ENCODE measurements at regions not wholly inside any gene's neighbourhood (a gene's known extent, or its start where the extent isn't known, plus 50 kb on each side); places are given as distances from the start of the nearest gene placed in this dataset.

- no peak overlapping the region for H3K4me3 ChIP-seq (ENCODE audit: low read depth, low read length)
- DNase-seq (ENCODE audit: low read depth), result no peak
- H3K36me3 ChIP-seq (ENCODE audit: control insufficient read depth, insufficient read depth, low read length), result no peaks in the 10 kb centered on the region
- TF ChIP-seq, protein P1, sequence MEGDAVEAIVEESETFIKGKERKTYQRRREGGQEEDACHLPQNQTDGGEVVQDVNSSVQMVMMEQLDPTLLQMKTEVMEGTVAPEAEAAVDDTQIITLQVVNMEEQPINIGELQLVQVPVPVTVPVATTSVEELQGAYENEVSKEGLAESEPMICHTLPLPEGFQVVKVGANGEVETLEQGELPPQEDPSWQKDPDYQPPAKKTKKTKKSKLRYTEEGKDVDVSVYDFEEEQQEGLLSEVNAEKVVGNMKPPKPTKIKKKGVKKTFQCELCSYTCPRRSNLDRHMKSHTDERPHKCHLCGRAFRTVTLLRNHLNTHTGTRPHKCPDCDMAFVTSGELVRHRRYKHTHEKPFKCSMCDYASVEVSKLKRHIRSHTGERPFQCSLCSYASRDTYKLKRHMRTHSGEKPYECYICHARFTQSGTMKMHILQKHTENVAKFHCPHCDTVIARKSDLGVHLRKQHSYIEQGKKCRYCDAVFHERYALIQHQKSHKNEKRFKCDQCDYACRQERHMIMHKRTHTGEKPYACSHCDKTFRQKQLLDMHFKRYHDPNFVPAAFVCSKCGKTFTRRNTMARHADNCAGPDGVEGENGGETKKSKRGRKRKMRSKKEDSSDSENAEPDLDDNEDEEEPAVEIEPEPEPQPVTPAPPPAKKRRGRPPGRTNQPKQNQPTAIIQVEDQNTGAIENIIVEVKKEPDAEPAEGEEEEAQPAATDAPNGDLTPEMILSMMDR (IDR thresholded peaks at IDR 0.05; ENCODE audit: insufficient read depth, low read length, poor library complexity, severe bottlenecking), result no peak
- H3K27me3 ChIP-seq (ENCODE audit: control insufficient read depth, insufficient read depth, low read length), result no peaks in the 10 kb centered on the region
These were observed 126.0 kb upstream of the GUCY1A1 start for GRCh38 chr4:155540698-155541097.

GRCh38 chr4:155539746-155540145 is 126.9 kb upstream of the GUCY1A1 start:
- H3K4me3 ChIP-seq (ENCODE audit: low read depth, low read length), result no peak overlapping the region
- DNase-seq (ENCODE audit: low read depth), result no peak
- H3K36me3 ChIP-seq (ENCODE audit: control insufficient read depth, insufficient read depth, low read length), result no peaks in the 10 kb centered on the region
- no peaks in the 10 kb centered on the region for H3K27me3 ChIP-seq (ENCODE audit: control insufficient read depth, insufficient read depth, low read length)
- TF ChIP-seq, protein P1 (IDR thresholded peaks at IDR 0.05; ENCODE audit: insufficient read depth, low read length, poor library complexity, severe bottlenecking), result no peak

GRCh38 chr4:155535802-155536454 is 130.7 kb upstream of the GUCY1A1 start:
- no peaks in the 10 kb centered on the region for H3K27me3 ChIP-seq (ENCODE audit: control insufficient read depth, insufficient read depth, low read length)
- no peak overlapping the region for H3K4me3 ChIP-seq (ENCODE audit: low read depth, low read length)
- H3K36me3 ChIP-seq (ENCODE audit: control insufficient read depth, insufficient read depth, low read length), result no peaks in the 10 kb centered on the region
- TF ChIP-seq, protein P1 (IDR thresholded peaks at IDR 0.05; ENCODE audit: insufficient read depth, low read length, poor library complexity, severe bottlenecking), result no peak
- no peak for DNase-seq (ENCODE audit: low read depth)

DNA sequence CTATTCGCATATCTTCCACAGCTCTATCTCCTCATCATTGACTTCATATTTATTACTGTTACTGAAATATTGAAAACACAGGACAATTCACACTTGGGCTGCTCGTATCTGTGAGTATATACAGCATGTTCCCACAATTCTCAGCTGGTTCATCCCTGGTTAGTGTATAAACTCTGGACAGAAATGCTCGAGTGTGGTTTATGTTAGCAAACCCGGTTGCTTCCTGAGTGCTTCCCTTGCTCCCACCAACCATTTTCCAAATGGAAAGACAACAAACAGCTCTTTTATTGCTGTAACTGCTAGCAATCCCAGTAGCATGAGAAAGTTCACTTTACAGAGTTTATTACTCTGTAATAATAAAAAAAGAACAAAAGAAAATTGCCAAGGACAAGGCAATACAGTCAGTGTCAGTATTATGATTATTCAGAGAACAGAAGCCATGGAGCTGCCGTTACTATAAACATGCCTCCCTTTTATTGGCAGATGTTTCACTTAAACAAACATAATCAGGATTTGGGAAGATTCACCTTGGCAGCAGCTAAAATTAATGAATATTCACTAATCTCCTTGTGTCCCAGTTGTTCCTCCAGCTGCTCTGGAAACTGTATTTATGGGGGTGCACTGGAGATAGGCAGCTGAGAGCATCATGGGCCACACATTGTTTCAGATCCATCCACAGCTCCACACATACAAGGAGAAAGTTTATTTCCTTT is 134.1 kb upstream of the GUCY1A1 start:
- DNase-seq (ENCODE audit: low read depth), result no peak
- Histone ChIP-seq H3K4me3 (ENCODE audit: low read depth, low read length) (no peak overlapping the region), H3K36me3 (ENCODE audit: control insufficient read depth, insufficient read depth, low read length) (no peaks in the 10 kb centered on the region), H3K27me3 (ENCODE audit: control insufficient read depth, insufficient read depth, low read length) (no peaks in the 10 kb centered on the region)
- TF ChIP-seq, protein P1 (IDR thresholded peaks at IDR 0.05; ENCODE audit: insufficient read depth, low read length, poor library complexity, severe bottlenecking), result no peak

DNA sequence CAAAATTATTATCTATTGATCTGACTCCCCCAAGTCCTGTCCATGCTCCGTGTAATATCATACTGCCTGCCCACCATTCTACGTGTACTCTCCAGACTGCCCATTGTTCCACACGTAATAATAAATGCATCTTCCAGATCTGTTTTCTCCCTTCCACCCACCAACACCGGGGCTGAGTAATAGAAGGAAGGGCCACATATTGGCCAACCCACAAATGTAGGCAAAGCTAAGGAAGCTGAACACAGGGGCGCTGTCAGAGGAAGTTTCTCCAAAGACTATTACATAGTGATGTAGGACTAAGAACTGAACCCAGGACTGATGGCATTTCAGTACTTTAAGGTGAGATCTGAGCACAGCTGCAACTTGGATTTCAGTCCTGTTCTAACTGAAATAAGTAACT is 135.8 kb upstream of the GUCY1A1 start:
- no peak overlapping the region for H3K4me3 ChIP-seq (ENCODE audit: low read depth, low read length)
- no peaks in the 10 kb centered on the region for H3K36me3 ChIP-seq (ENCODE audit: control insufficient read depth, insufficient read depth, low read length)
- no peak for DNase-seq (ENCODE audit: low read depth)
- no peaks in the 10 kb centered on the region for H3K27me3 ChIP-seq (ENCODE audit: control insufficient read depth, insufficient read depth, low read length)
- TF ChIP-seq, protein P1 (IDR thresholded peaks at IDR 0.05; ENCODE audit: insufficient read depth, low read length, poor library complexity, severe bottlenecking), result no peak

All from kidney epithelial cell (primary cell).